ENCODE measurements at regions not wholly inside any gene's neighbourhood (a gene's known extent, or its start where the extent isn't known, plus 50 kb on each side); places are given as distances from the start of the nearest gene placed in this dataset.

GRCh38 chr14:99047441-99048031, 224.5 kb downstream of the BCL11B start:
- H3K27ac ChIP-seq (ENCODE audit: insufficient read depth, low read length), result no peak overlapping the region
- dilution Hi-C loops (cut with HindIII; ENCODE audit: low sequenced_read_pairs, unreplicated experiment), result no loop called here

More at GRCh38 chr14:99047441-99048031, 224.5 kb downstream of the BCL11B start:
- CTCF ChIA-PET, result no interaction called here
- no peaks in the 10 kb centered on the region for H3K79me1 ChIP-seq (ENCODE audit: low read depth in 1 of 2, low read length in 2 of 2)
- H2AK5ac ChIP-seq (ENCODE audit: low read depth, low read length), result no peak overlapping the region
- WGBS, 2 experiments (ENCODE audit: extremely low coverage in 2 of 2, insufficient read length in 1 of 2), result 55% methylated on average over 2 of the region's 14 CpGs; no CpG with 5 or more reads in 1 of the 2 experiments
- H3K9me1 ChIP-seq (ENCODE audit: insufficient read depth, low read length), result no peaks in the 10 kb centered on the region
- no peak overlapping the region for H2BK120ac ChIP-seq (ENCODE audit: low read depth, low read length)
- H3K9me3 ChIP-seq (ENCODE audit: control insufficient read depth, insufficient read depth, low read length), result peaks cover 35% of the 10 kb centered on the region
- no peaks in the 10 kb centered on the region for H3K4me1 ChIP-seq (ENCODE audit: control insufficient read depth, insufficient read depth, low read length)
- no peaks in the 10 kb centered on the region for H4K20me1 ChIP-seq (ENCODE audit: insufficient read depth, low read length)
- TF ChIP-seq CEBPB (IDR thresholded peaks at IDR 0.05; ENCODE audit: low read depth, low read length), result no peak
- no peak for TF ChIP-seq RAD21 (IDR thresholded peaks at IDR 0.05; ENCODE audit: low read length)
- TF ChIP-seq MAFK (IDR thresholded peaks at IDR 0.05; ENCODE audit: low read depth, low read length), result no peak
- TF ChIP-seq SMC3 (IDR thresholded peaks at IDR 0.05; ENCODE audit: low read depth, low read length), result no peak
- TF ChIP-seq RCOR1 (IDR thresholded peaks at IDR 0.05; ENCODE audit: insufficient replicate concordance, low read length), result no peak
- no peak for TF ChIP-seq CTCF (conservative IDR thresholded peaks at IDR 0.05; ENCODE audit: low read depth, low read length)
- TF ChIP-seq ELK1 (IDR thresholded peaks at IDR 0.05; ENCODE audit: borderline replicate concordance, low read depth, low read length), result no peak
- no peak for TF ChIP-seq POLR2A (IDR thresholded peaks at IDR 0.05; ENCODE audit: low read depth, low read length)
- no peak for TF ChIP-seq CHD1 (IDR thresholded peaks at IDR 0.05; ENCODE audit: low read depth, low read length)
- TF ChIP-seq MAZ (IDR thresholded peaks at IDR 0.05; ENCODE audit: borderline replicate concordance, low read depth, low read length), result no peak
- TF ChIP-seq MXI1 (IDR thresholded peaks at IDR 0.05; ENCODE audit: borderline replicate concordance, low read depth, low read length), result no peak
- no peak for TF ChIP-seq FOS (IDR thresholded peaks at IDR 0.05; ENCODE audit: low read depth, low read length)
- TF ChIP-seq BHLHE40 (IDR thresholded peaks at IDR 0.05; ENCODE audit: low read depth, low read length), result no peak
- no peak for TF ChIP-seq RFX5 (IDR thresholded peaks at IDR 0.05; ENCODE audit: low read depth, low read length)
- no peak for TF ChIP-seq NFE2L2 (IDR thresholded peaks at IDR 0.05; ENCODE audit: low read depth, low read length)
- TF ChIP-seq USF2 (IDR thresholded peaks at IDR 0.05; ENCODE audit: low read depth, low read length), result no peak
- no peaks in the 10 kb centered on the region for H3K27me3 ChIP-seq (ENCODE audit: control insufficient read depth, insufficient read depth, low read length)
- no peak overlapping the region for H2BK15ac ChIP-seq (ENCODE audit: low read depth, low read length)
- no peak overlapping the region for H4K91ac ChIP-seq (ENCODE audit: insufficient read depth, low read depth, low read length)
- intact Hi-C loops (cut with micrococcal nuclease), result no loop called here
- H4K8ac ChIP-seq (ENCODE audit: low read depth in 2 of 2, low read length in 2 of 2), result no peak overlapping the region
- in situ Hi-C loops (cut with MboI; ENCODE audit: low sequenced_read_pairs), result no loop called here
- no peak for ATAC-seq (ENCODE audit: low read depth)
- H2BK20ac ChIP-seq (ENCODE audit: low read depth, low read length), result no peak overlapping the region
- no peaks in the 10 kb centered on the region for H3K36me3 ChIP-seq (ENCODE audit: control insufficient read depth, insufficient read depth, low read length)
- no peak overlapping the region for H3K18ac ChIP-seq (ENCODE audit: low read depth, low read length)
- no peak overlapping the region for H3K56ac ChIP-seq (ENCODE audit: extremely low read depth, insufficient read depth, low read length)
- no peak overlapping the region for H4K5ac ChIP-seq (ENCODE audit: low read depth, low read length)
- no TSS peak for BruUV-seq (replicated peaks)
- no peak overlapping the region for H3K9ac ChIP-seq (ENCODE audit: low read depth, low read length)
- H3K4me2 ChIP-seq (ENCODE audit: low read depth, low read length), result no peak overlapping the region
- no peak overlapping the region for H2AFZ ChIP-seq (replicated peaks; ENCODE audit: low read length, poor library complexity)
- H3K14ac ChIP-seq (replicated peaks; ENCODE audit: low read depth, low read length), result no peak overlapping the region
- no peak overlapping the region for H2AK9ac ChIP-seq (replicated peaks; ENCODE audit: low read depth, low read length, poor library complexity)
- H3K4me3 ChIP-seq (ENCODE audit: insufficient read depth, low read depth, low read length), result no peak overlapping the region
- no peak overlapping the region for H3K23ac ChIP-seq (ENCODE audit: low read depth, low read length)
- no peak overlapping the region for H3K4ac ChIP-seq (ENCODE audit: low read depth, low read length)
- DNase-seq, result no peak
- H2BK5ac ChIP-seq (ENCODE audit: low read depth, low read length, poor library complexity, severe bottlenecking), result no peak overlapping the region
- POLR2A ChIA-PET (ENCODE audit: unreplicated experiment), result no interaction called here

All from IMR-90 (cell line).